Karpas-422 (cell line): ENCODE measurements at regions not wholly inside any gene's neighbourhood (a gene's known extent, or its start where the extent isn't known, plus 50 kb on each side); places are given as distances from the start of the nearest gene placed in this dataset.

Experiments used
- DNase-seq: peaks from one replicate; pipeline ENCODE4 v3.0.0-alpha.2; 2015
- H2AFZ ChIP-seq: fragments of 200-600 bp; sonication (generic); 2 replicates; pipeline ENCODE4 v1.6.1; 2014; ENCODE audit warnings: antibody characterized with exemption, low read length, mixed read lengths
- H3K27ac ChIP-seq: fragments of 200-600 bp; sonication (generic); 2 replicates; pipeline ENCODE4 v1.5.1; 2014; ENCODE audit warnings: mild to moderate bottlenecking, low read length, moderate library complexity
- H3K27me3 ChIP-seq: fragments of 200-600 bp; sonication (generic); 2 replicates; pipeline ENCODE4 v1.6.1; 2014; ENCODE audit warnings: low read length, mixed read lengths
- H3K36me3 ChIP-seq: fragments of 200-600 bp; sonication (generic); 2 replicates; pipeline ENCODE4 v1.6.1; 2014; ENCODE audit warnings: low read length, mixed read lengths; ENCODE audit not compliant: insufficient read depth
- H3K4me1 ChIP-seq: fragments of 200-600 bp; sonication (generic); 2 replicates; pipeline ENCODE4 v1.6.1; 2014; ENCODE audit warnings: mild to moderate bottlenecking, low read length, mixed read lengths
- H3K4me2 ChIP-seq: fragments of 200-600 bp; sonication (generic); 2 replicates; pipeline ENCODE4 v1.6.1; 2014; ENCODE audit warnings: low read length, low read depth, mild to moderate bottlenecking; ENCODE audit not compliant: poor library complexity, severe bottlenecking
- H3K4me3 ChIP-seq: fragments of 200-600 bp; sonication (generic); 2 replicates; pipeline ENCODE4 v1.5.1; 2014; ENCODE audit warnings: mild to moderate bottlenecking, antibody characterized with exemption, low read length, mixed read lengths
- H3K79me2 ChIP-seq: fragments of 200-600 bp; sonication (generic); 2 replicates; pipeline ENCODE4 v1.6.1; 2014; ENCODE audit warnings: mild to moderate bottlenecking, low read length, mixed read lengths
- H3K9ac ChIP-seq: fragments of 200-600 bp; sonication (generic); 2 replicates; pipeline ENCODE4 v1.6.0; 2014; ENCODE audit warnings: low read length
- H3K9me2 ChIP-seq: fragments of 200-600 bp; sonication (generic), shearing (Covaris generic); replicated peaks from 2 replicates; pipeline ENCODE4 v1.6.0; 2014; ENCODE audit warnings: mild to moderate bottlenecking, low read length, moderate library complexity; ENCODE audit not compliant: insufficient read depth
- H3K9me3 ChIP-seq: fragments of 300-700, 200-600 bp; sonication (generic); 2 replicates; pipeline ENCODE4 v1.6.1; 2014; ENCODE audit warnings: low read length, mixed read lengths
- H4K20me1 ChIP-seq: fragments of 200-600 bp; sonication (generic); 2 replicates; pipeline ENCODE4 v1.6.1; 2014; ENCODE audit warnings: mild to moderate bottlenecking, antibody characterized with exemption, low read length, low read depth; ENCODE audit not compliant: insufficient read depth

GRCh38 chr1:116853680-116854402 is 55.9 kb upstream of the PTGFRN start:
- no peak overlapping the region for H3K27ac ChIP-seq
- H3K9me3 ChIP-seq = no peaks in the 10 kb centered on the region
- H3K36me3 ChIP-seq = no peaks in the 10 kb centered on the region
- H3K4me2 ChIP-seq = no peak overlapping the region
- H3K27me3 ChIP-seq = no peaks in the 10 kb centered on the region
- no peaks in the 10 kb centered on the region for H3K9me2 ChIP-seq
- no peaks in the 10 kb centered on the region for H3K79me2 ChIP-seq
- no peak overlapping the region for H3K9ac ChIP-seq
- no peaks in the 10 kb centered on the region for H4K20me1 ChIP-seq
- no peak overlapping the region for H2AFZ ChIP-seq
- peak; percentile 23 for DNase-seq
- H3K4me3 ChIP-seq = no peak overlapping the region
- H3K4me1 ChIP-seq = no peaks in the 10 kb centered on the region

- H3K79me2 ChIP-seq = no peaks in the 10 kb centered on the region
- H3K27ac ChIP-seq = no peak overlapping the region
- H3K27me3 ChIP-seq = no peaks in the 10 kb centered on the region
- H2AFZ ChIP-seq = no peak overlapping the region
- H4K20me1 ChIP-seq = no peaks in the 10 kb centered on the region
- no peak overlapping the region for H3K4me3 ChIP-seq
- H3K9ac ChIP-seq = no peak overlapping the region
- H3K36me3 ChIP-seq = no peaks in the 10 kb centered on the region
- no peaks in the 10 kb centered on the region for H3K9me2 ChIP-seq
- no peak overlapping the region for H3K4me2 ChIP-seq
- DNase-seq = peak; percentile 25
- H3K9me3 ChIP-seq = no peaks in the 10 kb centered on the region
- no peaks in the 10 kb centered on the region for H3K4me1 ChIP-seq
Observed at GRCh38 chr1:116854403-116854690, 55.4 kb upstream of the PTGFRN start.

- no peak overlapping the region for H3K4me3 ChIP-seq
- no peaks in the 10 kb centered on the region for H3K9me2 ChIP-seq
- DNase-seq = no peak
- no peak overlapping the region for H2AFZ ChIP-seq
- no peaks in the 10 kb centered on the region for H3K9me3 ChIP-seq
- no peaks in the 10 kb centered on the region for H3K27me3 ChIP-seq
- H3K27ac ChIP-seq = no peak overlapping the region
- no peak overlapping the region for H3K9ac ChIP-seq
- no peak overlapping the region for H3K4me2 ChIP-seq
- no peaks in the 10 kb centered on the region for H3K79me2 ChIP-seq
- no peaks in the 10 kb centered on the region for H4K20me1 ChIP-seq
- no peaks in the 10 kb centered on the region for H3K36me3 ChIP-seq
- H3K4me1 ChIP-seq = no peaks in the 10 kb centered on the region
Observed at GRCh38 chr1:116854716-116855115, 55.0 kb upstream of the PTGFRN start.

- Histone ChIP-seq H3K27me3 (no peaks in the 10 kb centered on the region), H3K79me2 (no peaks in the 10 kb centered on the region), H2AFZ (no peak overlapping the region), H3K27ac (no peak overlapping the region), H4K20me1 (no peaks in the 10 kb centered on the region), H3K4me2 (no peak overlapping the region), H3K9me3 (no peaks in the 10 kb centered on the region), H3K9me2 (no peaks in the 10 kb centered on the region), H3K36me3 (no peaks in the 10 kb centered on the region), H3K4me1 (no peaks in the 10 kb centered on the region), H3K4me3 (no peak overlapping the region), H3K9ac (no peak overlapping the region)
- DNase-seq = no peak
Observed at GRCh38 chr1:116855191-116855619, 54.5 kb upstream of the PTGFRN start.

- no peak for DNase-seq
- Histone ChIP-seq H3K27ac (no peak overlapping the region), H3K4me1 (no peaks in the 10 kb centered on the region), H3K27me3 (no peaks in the 10 kb centered on the region), H3K9ac (no peak overlapping the region), H3K79me2 (no peaks in the 10 kb centered on the region), H3K4me2 (no peak overlapping the region), H3K9me2 (no peaks in the 10 kb centered on the region), H4K20me1 (no peaks in the 10 kb centered on the region), H3K9me3 (no peaks in the 10 kb centered on the region), H2AFZ (no peak overlapping the region), H3K36me3 (no peaks in the 10 kb centered on the region), H3K4me3 (no peak overlapping the region)
Observed at GRCh38 chr1:116855773-116856201, 53.9 kb upstream of the PTGFRN start.

GRCh38 chr1:116856312-116856711 is 53.4 kb upstream of the PTGFRN start:
- Histone ChIP-seq H3K79me2 (no peaks in the 10 kb centered on the region), H3K4me1 (no peaks in the 10 kb centered on the region), H3K4me2 (no peak overlapping the region), H3K27ac (no peak overlapping the region), H3K27me3 (no peaks in the 10 kb centered on the region), H3K36me3 (no peaks in the 10 kb centered on the region), H3K9me3 (no peaks in the 10 kb centered on the region), H2AFZ (no peak overlapping the region), H3K9me2 (no peaks in the 10 kb centered on the region), H4K20me1 (no peaks in the 10 kb centered on the region), H3K4me3 (no peak overlapping the region), H3K9ac (no peak overlapping the region)
- no peak for DNase-seq

GRCh38 chr1:116857092-116857491 is 52.6 kb upstream of the PTGFRN start:
- no peak overlapping the region for H2AFZ ChIP-seq
- H3K4me1 ChIP-seq = no peaks in the 10 kb centered on the region
- no peaks in the 10 kb centered on the region for H4K20me1 ChIP-seq
- H3K36me3 ChIP-seq = no peaks in the 10 kb centered on the region
- H3K9ac ChIP-seq = no peak overlapping the region
- H3K9me2 ChIP-seq = no peaks in the 10 kb centered on the region
- no peak overlapping the region for H3K4me3 ChIP-seq
- no peaks in the 10 kb centered on the region for H3K79me2 ChIP-seq
- no peak overlapping the region for H3K4me2 ChIP-seq
- no peaks in the 10 kb centered on the region for H3K27me3 ChIP-seq
- DNase-seq = no peak
- no peaks in the 10 kb centered on the region for H3K9me3 ChIP-seq
- H3K27ac ChIP-seq = no peak overlapping the region
